Femur (tissue), 1 donor: ENCODE measurements at regions not wholly inside any gene's neighbourhood (a gene's known extent, or its start where the extent isn't known, plus 50 kb on each side); places are given as distances from the start of the nearest gene placed in this dataset.

ENCODE experiments used
- DNase-seq: peaks from one replicate; pipeline ENCODE4 v3.0.0-alpha.2; 2017

- DNase-seq, result no peak
Observed at GRCh38 chr2:226680719-226681118, 118.9 kb downstream of the IRS1 start.

- DNase-seq, result no peak
Observed at GRCh38 chr2:226679389-226680065, 120.1 kb downstream of the IRS1 start.

- no peak for DNase-seq
Observed at GRCh38 chr2:226678422-226678821, 121.2 kb downstream of the IRS1 start.

GRCh38 chr2:226677080-226677479 is 122.5 kb downstream of the IRS1 start:
- no peak for DNase-seq

- no peak for DNase-seq
Observed at GRCh38 chr2:226676618-226677017, 123.0 kb downstream of the IRS1 start.

- no peak for DNase-seq
Observed at GRCh38 chr2:226674123-226674522, 125.5 kb downstream of the IRS1 start.

- DNase-seq, result no peak
Observed at GRCh38 chr2:226673314-226673723, 126.3 kb downstream of the IRS1 start.

GRCh38 chr2:226671141-226671676 is 128.4 kb downstream of the IRS1 start:
- DNase-seq, result no peak

GRCh38 chr2:226669905-226670304 is 129.7 kb downstream of the IRS1 start:
- no peak for DNase-seq

- no peak for DNase-seq
Observed at GRCh38 chr2:226669249-226669648, 130.4 kb downstream of the IRS1 start.

- no peak for DNase-seq
Observed at GRCh38 chr2:226667736-226668135, 131.9 kb downstream of the IRS1 start.

- DNase-seq, result no peak
Observed at GRCh38 chr2:226665306-226665831, 134.3 kb downstream of the IRS1 start.

- no peak for DNase-seq
Observed at GRCh38 chr2:226664661-226665060, 135.0 kb downstream of the IRS1 start.

GRCh38 chr2:226664140-226664539 is 135.5 kb downstream of the IRS1 start:
- DNase-seq, result no peak

GRCh38 chr2:226661789-226662545 is 137.7 kb downstream of the IRS1 start:
- DNase-seq, result no peak

- DNase-seq, result peak; percentile 84
Observed at GRCh38 chr2:226660526-226660925, 139.1 kb downstream of the IRS1 start.

- DNase-seq, result no peak
Observed at GRCh38 chr2:226660124-226660523, 139.5 kb downstream of the IRS1 start.

GRCh38 chr2:226659410-226659809 is 140.2 kb downstream of the IRS1 start:
- DNase-seq, result no peak

GRCh38 chr2:226658555-226658954 is 141.1 kb downstream of the IRS1 start:
- no peak for DNase-seq

- DNase-seq, result no peak
Observed at GRCh38 chr2:226657340-226658053, 142.1 kb downstream of the IRS1 start.

GRCh38 chr2:226656367-226656766 is 143.3 kb downstream of the IRS1 start:
- DNase-seq, result no peak

GRCh38 chr2:226655871-226656270 is 143.7 kb downstream of the IRS1 start:
- DNase-seq, result no peak
